Kidney capillary endothelial cell (primary cell): ENCODE measurements at regions not wholly inside any gene's neighbourhood (a gene's known extent, or its start where the extent isn't known, plus 50 kb on each side); places are given as distances from the start of the nearest gene placed in this dataset.

Source experiments
- DNase-seq: peaks from one replicate; pipeline ENCODE4 v3.0.0-alpha.2; 2018; ENCODE audit warnings: low spot score

GRCh38 chr1:112317611-112318062 lies 78.4 kb upstream of the CTTNBP2NL start:
- DNase-seq, result no peak

GRCh38 chr1:112318263-112318662 lies 77.8 kb upstream of the CTTNBP2NL start:
- no peak for DNase-seq

GRCh38 chr1:112318698-112319370 lies 77.2 kb upstream of the CTTNBP2NL start:
- DNase-seq, result no peak

- DNase-seq, result no peak
Measured at GRCh38 chr1:112319371-112320040, 76.5 kb upstream of the CTTNBP2NL start.

GRCh38 chr1:112320058-112320457 lies 76.0 kb upstream of the CTTNBP2NL start:
- DNase-seq, result no peak

- DNase-seq, result no peak
Measured at GRCh38 chr1:112322018-112322417, 74.0 kb upstream of the CTTNBP2NL start.

- DNase-seq, result no peak
Measured at GRCh38 chr1:112322983-112323678, 72.9 kb upstream of the CTTNBP2NL start.

GRCh38 chr1:112325504-112325903 lies 70.5 kb upstream of the CTTNBP2NL start:
- no peak for DNase-seq

- no peak for DNase-seq
Measured at GRCh38 chr1:112328600-112328999, 67.4 kb upstream of the CTTNBP2NL start.

GRCh38 chr1:112332176-112333150 lies 63.6 kb upstream of the CTTNBP2NL start:
- DNase-seq, result no peak

GRCh38 chr1:112335351-112335750 lies 60.7 kb upstream of the CTTNBP2NL start:
- no peak for DNase-seq

- peak; percentile 2 for DNase-seq
Measured at GRCh38 chr1:112337028-112337531, 58.9 kb upstream of the CTTNBP2NL start.

GRCh38 chr1:112341986-112342385 lies 54.0 kb upstream of the CTTNBP2NL start:
- DNase-seq, result no peak

GRCh38 chr1:112342558-112342957 lies 53.5 kb upstream of the CTTNBP2NL start:
- no peak for DNase-seq

- DNase-seq, result no peak
Measured at GRCh38 chr1:112344754-112345423, 51.1 kb upstream of the CTTNBP2NL start.
